ENCODE measurements at regions not wholly inside any gene's neighbourhood (a gene's known extent, or its start where the extent isn't known, plus 50 kb on each side); places are given as distances from the start of the nearest gene placed in this dataset.
"Not testable (repeated sequence)": the region's sequence is repeated elsewhere in the genome, so short reads cannot be mapped to it uniquely, and the experiment has no call there.

GRCh38 chr5:102154791-102155605, 141.1 kb downstream of the SLCO4C1 start:
- peak; percentile 1 to 4 for DNase-seq

GRCh38 chr5:102154291-102154690, 141.8 kb downstream of the SLCO4C1 start:
- no peak for DNase-seq

- peak in 1 of 2 donors; percentile 7 for DNase-seq
These were observed 142.9 kb downstream of the SLCO4C1 start for GRCh38 chr5:102153003-102153759.

DNA sequence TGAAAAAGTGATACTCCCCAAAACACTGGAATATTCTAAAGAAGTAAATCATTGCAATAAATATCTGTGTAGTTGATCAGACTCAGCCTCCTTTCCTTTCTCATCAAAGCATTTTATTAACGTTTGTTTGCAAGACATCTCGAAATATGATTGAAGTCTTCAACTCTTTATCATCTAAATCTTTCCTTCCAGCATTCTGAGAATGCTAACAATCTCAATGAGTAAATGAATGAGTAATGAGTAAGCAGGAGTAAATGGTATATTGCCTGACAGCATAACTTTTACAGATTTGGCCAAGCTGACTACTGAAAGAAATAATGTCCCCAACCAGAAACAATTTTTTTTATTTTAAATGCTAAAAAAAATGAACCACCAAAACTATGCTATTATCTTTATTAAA, 157.1 kb downstream of the SLCO4C1 start:
- no peak for DNase-seq

- DNase-seq = no peak
These were observed 157.8 kb downstream of the SLCO4C1 start for GRCh38 chr5:102138243-102138653.

DNA sequence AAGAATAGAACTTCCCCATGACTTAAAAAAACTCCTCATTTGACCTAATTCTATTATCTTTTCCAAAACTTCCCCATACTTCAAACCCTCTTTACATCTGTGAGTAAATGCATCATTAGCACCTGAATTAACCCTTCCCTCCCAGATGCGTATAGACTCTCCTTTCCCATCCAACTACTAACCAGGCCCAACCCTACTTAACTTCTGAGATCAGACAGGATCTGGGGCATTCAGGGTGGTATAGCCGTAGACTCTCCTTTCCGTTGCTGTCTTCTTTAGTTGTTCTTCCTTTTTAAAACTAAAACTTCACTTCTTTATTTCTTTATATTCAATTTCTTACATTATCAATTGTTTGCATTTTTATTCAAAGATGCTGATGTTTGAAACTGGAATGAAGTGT, 165.2 kb downstream of the SLCO4C1 start:
- DNase-seq = no peak

DNA sequence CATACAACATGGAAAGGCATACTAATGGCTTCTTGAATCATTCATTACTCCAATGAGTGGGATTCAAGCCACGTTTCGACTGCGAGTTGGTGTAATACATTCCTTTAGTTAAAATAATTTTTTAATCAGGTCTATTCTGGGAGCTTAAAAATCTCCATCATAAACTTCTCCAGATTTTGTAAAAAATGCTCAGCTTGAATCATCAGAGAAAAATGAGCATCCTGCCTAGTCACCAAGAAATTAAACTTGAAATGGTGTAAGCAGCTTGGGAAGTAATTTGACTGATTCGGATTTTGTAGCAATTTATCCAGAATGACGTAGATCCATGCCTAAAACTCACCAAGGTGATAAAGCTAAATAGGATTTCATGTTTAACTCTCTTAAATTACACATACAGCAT, 165.7 kb downstream of the SLCO4C1 start:
- no peak for DNase-seq

- DNase-seq = no peak
These were observed 176.8 kb downstream of the SLCO4C1 start for GRCh38 chr5:102119252-102119651.

DNA sequence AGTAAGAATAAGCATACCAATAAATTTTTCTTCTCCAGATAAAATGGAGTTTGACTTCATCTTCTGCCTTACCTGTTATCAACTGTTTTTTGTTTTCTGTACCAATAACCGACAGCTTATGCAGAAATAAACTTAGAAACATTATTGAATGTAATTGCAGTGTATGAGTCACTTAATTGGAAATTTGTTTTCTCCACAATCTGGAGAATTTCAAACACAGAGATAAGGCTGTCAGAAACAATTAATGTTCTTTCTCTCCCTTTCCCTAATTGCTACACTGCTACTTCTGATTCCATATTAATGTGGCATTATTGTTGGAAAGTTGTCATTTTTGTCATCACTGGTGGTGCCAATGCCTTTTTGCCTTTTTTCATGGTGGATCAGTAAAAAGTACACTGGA, 180.3 kb downstream of the SLCO4C1 start:
- no peak for DNase-seq

- DNase-seq = no peak
These were observed 181.5 kb downstream of the SLCO4C1 start for GRCh38 chr5:102114525-102115069.

GRCh38 chr5:102107865-102108264, 188.2 kb downstream of the SLCO4C1 start:
- no peak for DNase-seq

GRCh38 chr5:102106599-102106998, 189.5 kb downstream of the SLCO4C1 start:
- DNase-seq = no peak

- no peak for DNase-seq
These were observed 196.2 kb downstream of the SLCO4C1 start for GRCh38 chr5:102099766-102100331.

DNA sequence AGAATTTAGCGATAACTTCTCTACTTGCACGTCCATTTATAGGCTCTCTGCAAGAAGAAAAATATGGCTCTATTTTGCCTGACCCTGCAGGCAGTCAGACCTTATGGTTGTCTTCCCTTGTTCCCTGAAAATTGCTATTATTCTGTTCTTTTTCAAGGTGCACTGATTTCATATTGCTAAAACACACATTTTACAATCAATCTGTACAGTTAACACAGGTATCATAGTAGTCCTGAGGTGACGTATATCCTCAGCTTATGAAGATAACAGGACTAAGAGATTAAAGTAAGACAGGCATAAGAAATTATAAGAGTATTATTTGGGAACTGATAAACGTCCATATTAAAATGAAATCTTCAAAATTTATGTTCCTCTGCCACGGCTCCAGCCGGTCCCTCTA, 197.0 kb downstream of the SLCO4C1 start:
- DNase-seq = not testable (repeated sequence)

- not testable (repeated sequence) for DNase-seq
These were observed 197.5 kb downstream of the SLCO4C1 start for GRCh38 chr5:102098606-102099005.

DNA sequence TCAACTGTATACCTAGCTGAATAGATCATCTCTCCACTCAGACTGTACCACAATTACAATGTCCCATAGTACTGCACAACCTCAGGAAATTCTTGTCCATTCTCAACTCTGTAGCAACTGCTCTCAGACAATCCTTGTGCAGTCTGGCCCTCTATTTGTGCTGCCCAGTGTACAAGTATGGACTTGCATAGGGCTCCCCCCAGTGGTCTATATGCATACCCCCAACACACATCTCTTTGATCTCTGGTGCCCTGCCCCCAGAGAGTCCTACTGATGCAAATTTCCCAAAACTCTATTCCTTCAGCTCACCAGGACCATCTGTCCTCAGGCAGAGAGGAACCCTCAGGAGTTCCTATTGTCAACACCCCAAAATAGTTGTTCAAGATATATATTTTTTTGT, 205.3 kb downstream of the SLCO4C1 start:
- DNase-seq = no peak

- DNase-seq = no peak
These were observed 206.2 kb downstream of the SLCO4C1 start for GRCh38 chr5:102089883-102090282.

- DNase-seq = no peak
These were observed 208.2 kb downstream of the SLCO4C1 start for GRCh38 chr5:102087906-102088305.

DNA sequence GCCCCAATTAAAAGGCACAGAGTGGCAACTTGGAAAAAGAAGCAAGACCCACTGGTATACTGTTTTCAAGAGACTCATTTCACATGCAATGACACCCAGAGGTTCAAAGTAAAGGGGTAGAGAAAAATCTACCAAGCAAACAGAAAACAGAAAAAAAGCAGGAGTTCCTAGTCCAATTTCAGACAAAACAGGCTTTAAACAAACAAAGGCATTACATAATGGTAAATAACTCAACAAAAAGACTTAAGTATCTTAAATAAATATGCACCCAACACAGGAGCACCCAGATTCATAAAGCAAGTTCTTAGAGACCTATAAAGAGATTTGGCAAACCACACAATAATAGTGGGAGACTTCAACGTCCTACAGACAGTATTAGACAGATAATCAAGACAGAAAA, 215.8 kb downstream of the SLCO4C1 start:
- no peak for DNase-seq

- no peak for DNase-seq
These were observed 218.2 kb downstream of the SLCO4C1 start for GRCh38 chr5:102077920-102078319.

- no peak for DNase-seq
These were observed 226.1 kb downstream of the SLCO4C1 start for GRCh38 chr5:102069974-102070373.

DNA sequence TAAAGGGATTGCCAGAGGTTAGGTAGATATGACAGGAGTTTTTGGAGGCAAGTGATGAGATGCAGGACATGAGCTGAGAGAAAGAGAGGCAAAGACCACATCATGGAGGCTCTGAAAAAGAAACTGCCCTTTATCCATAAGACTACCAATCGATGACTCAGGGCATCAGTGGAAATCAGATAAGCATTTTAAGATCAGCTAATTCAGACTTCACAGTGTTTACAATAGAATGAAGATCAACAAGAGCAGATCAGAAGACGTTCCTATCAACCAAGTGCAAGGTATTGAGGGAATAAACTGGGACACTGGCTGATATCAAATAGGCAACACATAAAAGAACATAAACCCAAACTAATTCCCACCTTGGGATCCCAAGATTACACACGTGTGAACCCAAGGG, 227.2 kb downstream of the SLCO4C1 start:
- no peak for DNase-seq

DNA sequence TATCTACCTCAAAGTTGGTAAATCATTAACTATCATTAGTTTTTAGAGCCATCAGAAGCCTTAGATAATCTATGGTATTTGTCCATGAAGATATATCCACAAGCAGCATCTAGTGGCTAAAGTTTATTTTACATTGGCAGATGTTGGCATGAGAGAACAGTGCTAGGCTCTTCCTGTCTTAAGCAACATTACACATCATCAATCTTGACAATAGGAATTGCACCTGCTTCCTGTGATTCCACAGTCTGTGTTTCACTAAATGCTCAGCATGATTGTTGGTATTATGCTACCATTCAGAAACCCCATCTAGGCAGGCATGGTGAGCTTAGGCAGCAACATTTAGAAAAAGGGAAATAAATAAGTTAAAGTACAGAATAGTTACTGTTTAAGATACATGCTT, 246.6 kb downstream of the SLCO4C1 start:
- no peak for DNase-seq

- DNase-seq = no peak
These were observed 247.1 kb downstream of the SLCO4C1 start for GRCh38 chr5:102048940-102049339.

Measured in CD4-positive, alpha-beta T cell treated with Interleukin-1 beta for 1 hour (primary cell).